ENCODE measurements at regions not wholly inside any gene's neighbourhood (a gene's known extent, or its start where the extent isn't known, plus 50 kb on each side); places are given as distances from the start of the nearest gene placed in this dataset.
"Not testable (repeated sequence)": the region's sequence is repeated elsewhere in the genome, so short reads cannot be mapped to it uniquely, and the experiment has no call there.

DNA sequence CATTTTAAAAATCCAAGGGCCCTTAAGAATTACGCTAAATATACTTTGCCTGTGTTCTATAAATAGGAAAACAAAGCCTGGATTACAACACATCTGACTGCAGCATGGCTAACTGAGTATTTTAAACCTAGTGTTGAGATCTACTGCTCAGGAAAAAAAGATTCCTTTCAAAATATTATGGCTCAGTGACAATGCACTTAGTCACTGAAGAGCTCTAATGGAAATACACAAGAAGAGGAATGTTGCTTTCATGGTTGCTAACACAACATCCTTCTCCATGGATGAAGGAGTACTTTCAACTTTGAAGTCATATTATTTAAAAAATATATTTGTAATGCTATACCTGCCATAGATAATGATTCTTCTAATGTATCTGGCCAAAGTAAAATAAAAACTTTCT, 248.3 kb upstream of the NEGR1 start:
- DNase-seq (ENCODE audit: low spot score), result no peak

DNA sequence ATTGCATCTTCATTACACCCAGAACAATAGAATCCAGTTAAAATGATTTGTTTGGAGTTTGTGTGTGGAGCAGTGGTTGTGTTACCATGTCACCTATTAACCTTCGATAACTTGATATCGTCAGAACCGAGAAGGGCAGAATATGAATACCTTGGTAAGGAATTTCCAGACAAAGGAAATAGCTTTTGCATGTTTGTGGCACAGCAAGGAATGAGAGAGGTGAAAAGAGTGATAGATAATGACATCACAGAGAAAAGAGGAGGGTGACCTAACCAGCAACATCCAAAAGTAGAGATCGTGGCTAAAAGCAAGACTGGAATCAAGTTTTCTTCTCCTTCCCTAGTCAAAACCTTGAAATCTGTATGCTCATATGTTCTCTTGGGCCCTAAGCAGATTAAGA, 244.6 kb upstream of the NEGR1 start:
- DNase-seq (ENCODE audit: low spot score), result no peak

DNA sequence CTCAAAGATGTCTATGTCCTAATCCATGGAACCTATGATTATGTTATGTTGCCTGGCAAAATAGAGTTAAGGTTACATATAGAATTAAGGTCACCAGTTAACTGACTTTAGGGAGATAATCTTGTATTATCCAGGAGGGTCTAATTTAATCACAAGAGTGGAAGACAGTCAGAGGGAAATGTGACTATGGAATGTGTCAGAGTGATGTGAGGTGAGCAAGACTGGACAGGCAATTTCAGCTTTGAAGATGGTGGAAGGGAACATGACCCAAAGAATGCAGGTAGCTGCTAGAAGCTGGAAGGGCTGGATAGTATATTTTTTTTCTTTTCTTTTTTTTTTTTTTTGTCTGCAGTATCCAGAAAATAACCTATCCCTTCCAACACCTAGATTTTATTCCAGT, 241.7 kb upstream of the NEGR1 start:
- no peak for DNase-seq (ENCODE audit: low spot score)

DNA sequence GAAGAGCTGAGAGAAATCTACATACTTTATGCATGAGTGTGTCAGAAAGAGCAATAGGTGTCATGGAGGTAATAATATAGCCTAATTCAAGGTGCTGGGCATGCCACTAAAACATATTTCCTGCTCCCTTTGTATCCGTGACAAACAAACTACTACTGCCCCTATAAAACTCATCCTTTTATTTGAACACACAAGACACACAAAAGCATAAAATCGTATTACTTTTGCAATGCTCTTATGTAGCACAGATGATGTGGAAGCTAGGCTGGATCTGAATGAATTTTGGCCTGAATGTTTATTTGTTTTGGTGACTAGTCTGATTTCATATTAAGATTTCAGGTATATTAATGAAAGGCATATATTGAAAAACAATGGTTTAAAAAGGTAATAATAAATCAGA, 239.3 kb upstream of the NEGR1 start:
- no peak for DNase-seq (ENCODE audit: low spot score)

DNA sequence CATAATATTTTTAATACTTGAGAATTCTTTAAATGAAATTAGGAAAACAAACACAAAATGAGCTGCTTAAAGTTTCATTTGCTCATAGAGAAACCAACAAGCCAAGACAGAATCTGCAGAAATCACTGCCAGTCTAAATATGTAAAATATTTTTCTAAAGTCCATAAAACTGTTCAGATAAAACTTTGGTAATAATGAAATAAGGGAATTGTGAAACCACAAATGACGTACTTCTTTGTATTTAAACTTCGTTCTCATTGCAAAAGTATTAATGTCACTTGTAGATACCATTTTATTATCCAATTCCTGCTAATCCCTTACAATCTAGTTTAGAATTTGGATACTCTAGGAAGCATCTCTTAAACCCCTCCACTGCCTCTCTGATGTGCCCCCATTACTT, 234.5 kb upstream of the NEGR1 start:
- no peak for DNase-seq (ENCODE audit: low spot score)

DNA sequence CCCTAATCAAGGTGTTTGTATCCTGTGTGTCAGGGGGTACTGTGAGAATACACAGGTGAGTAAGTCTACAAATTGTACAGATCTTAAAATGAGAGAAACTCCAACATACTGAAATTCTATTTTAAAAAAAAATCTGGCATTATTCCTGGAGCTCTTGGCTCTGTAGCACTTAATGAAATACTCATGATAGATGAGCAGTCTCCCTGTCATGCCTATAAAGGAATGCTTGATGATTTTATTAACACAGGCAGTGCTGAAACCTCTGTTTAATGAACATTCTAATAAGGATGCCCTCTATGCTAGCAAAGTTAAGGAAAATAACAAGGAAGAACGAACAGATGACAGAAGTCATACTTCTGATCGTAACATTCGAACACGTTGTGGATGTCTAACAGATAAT, 233.9 kb upstream of the NEGR1 start:
- DNase-seq (ENCODE audit: low spot score), result no peak

DNA sequence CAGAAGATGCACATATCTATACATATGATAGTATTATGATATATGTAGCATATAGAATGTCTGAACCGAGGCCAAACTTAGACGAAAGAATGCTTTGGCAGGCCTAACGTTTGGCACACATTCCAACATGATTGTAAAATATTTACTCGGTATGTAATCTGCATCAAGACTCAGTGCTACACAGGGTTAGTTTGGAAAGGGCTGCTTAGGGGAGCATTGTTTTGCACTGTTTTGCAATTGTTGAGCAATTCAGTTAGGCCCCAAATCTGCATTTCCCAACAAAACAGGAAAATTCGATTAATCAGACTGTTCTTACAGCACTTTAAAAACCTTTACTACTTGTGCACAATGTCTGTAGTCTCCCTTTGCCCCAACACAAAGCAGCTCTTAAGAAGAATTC, 216.0 kb upstream of the NEGR1 start:
- no peak for DNase-seq (ENCODE audit: low spot score)

DNA sequence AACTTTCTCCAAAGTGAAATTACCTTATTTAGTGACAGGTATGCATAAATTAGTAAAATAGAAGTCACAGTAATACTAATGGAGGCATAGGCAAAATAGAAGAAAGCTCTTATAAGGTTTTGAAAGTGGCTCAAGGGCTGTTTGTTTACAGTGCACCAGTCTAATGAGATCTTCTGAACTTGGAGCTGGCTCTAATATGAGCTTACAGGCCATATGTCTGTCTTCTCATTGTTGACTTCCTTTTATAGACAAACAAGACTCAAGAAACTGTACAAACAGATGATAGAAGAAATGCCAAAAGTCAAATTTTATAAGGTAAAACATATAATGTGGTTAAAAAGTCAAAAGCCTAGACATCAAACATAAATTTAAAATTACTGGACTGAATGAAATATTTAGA, 207.5 kb upstream of the NEGR1 start:
- DNase-seq (ENCODE audit: low spot score), result no peak

DNA sequence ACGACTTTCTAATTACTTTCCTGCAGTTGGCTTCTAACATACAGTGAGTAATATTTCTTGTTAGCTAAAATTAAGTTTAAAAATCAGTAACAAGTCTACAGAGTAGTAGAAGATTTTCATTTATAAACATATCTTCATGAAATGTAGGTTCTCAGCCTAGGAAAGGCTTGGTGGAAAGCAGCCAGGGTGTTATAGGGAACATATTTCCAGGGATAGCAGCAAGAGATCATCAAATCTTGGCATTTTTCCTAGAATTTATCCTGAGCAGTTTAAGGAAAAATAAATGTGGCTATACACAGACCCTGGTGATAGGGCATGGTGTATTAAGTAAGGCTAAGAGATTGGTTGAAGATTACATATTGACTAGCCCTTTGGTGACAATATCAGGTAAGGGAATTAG, 203.5 kb upstream of the NEGR1 start:
- no peak for DNase-seq (ENCODE audit: low spot score)

DNA sequence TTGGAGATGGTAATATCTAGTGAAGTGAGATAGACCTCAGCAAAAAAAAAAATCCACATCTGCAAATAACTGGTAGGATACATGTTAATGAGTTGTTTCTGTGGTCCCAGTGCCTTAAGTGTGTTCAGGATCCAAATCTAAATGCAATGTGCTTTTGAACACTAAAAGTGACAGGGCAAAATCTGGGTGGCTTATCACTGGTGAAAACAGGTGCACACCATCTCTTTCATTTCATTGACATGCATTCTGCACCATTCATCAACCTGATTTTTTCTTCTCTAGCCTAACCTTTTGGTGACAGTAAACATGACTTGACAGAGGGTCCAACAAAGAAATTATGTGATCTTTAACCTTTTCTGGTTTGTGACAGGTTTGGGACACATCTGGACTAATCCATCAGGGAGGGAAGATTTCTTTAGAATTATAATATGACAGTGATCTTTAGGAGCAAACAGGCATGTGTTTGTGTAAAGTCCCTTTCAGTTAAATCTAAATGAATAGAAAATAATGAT, 201.6 kb upstream of the NEGR1 start:
- DNase-seq (ENCODE audit: low spot score), result no peak

DNA sequence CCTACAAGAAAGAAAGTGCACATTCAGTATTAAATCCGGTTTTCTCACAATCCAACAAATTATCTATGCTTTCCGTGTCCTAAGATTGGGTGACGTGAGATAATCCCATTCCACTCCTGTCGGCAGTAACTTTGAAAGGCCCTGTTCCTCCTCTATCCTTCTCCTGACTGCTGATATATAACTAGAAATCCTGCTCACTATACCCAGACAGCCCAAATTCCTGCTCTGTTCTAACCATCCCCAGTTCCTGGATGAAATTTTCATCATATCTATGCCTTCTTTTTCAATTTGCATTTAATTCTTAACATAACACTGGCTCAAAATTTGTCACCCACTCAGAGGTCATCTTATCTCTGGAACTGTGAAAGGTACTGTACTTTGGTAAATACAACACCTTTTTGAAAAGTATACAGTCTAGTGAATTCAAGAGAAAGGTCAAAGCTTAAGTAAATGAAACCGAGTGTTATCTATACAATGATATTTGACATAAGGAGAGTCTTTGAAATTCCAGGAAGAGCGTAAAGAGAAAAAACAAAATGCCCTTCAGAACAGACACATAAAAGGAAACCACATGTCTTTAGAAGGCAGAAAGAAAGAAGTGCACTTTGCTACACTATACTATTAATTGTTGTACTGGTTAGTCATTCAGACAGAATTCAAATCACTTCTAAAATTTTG, 200.5 kb upstream of the NEGR1 start:
- no peak for DNase-seq (ENCODE audit: low spot score)

DNA sequence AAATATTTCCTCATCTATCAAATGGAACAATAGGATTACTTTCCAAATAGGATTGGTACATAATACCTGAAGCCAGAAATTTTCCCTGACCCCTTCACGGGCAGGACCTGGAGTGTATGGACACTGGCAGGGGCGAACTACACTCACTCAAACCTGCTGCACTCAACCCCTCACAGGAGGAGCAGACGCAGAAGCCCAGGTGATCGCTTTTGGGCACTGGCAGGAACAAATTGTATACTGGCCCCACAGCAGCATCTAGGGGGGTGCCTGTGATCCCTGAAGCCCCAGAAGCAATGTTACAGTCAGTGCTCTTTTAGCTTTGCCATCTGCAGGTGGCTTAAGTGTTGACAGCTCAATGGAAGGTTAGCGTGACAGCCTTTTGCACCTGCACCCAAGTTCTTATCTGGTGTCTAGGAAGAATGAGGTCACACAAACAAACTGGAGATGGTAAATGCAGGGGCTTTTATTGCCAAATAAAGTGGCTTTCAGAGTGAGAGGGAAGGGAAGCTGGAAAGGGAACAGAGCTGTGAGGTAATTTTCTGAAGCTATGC, 199.2 kb upstream of the NEGR1 start:
- DNase-seq (ENCODE audit: low spot score), result no peak

DNA sequence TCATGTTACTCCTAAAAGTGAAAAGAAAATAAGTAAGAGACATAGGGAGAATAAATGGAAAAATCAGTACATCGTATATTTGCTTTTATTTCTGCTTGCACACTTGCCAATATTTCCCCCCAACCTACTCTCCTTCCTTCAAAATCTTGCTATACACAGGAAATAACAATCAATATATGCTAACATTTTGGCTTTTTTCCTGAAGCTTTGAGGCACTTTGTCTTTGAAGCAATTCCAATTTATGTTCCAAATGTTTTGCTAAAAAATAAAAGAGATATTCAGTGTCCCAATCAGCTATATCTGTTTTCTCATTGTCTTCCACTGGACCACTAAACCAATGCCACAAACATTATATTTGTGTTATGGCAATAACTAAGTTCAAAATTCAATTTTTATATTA, 184.0 kb upstream of the NEGR1 start:
- DNase-seq (ENCODE audit: low spot score), result no peak

DNA sequence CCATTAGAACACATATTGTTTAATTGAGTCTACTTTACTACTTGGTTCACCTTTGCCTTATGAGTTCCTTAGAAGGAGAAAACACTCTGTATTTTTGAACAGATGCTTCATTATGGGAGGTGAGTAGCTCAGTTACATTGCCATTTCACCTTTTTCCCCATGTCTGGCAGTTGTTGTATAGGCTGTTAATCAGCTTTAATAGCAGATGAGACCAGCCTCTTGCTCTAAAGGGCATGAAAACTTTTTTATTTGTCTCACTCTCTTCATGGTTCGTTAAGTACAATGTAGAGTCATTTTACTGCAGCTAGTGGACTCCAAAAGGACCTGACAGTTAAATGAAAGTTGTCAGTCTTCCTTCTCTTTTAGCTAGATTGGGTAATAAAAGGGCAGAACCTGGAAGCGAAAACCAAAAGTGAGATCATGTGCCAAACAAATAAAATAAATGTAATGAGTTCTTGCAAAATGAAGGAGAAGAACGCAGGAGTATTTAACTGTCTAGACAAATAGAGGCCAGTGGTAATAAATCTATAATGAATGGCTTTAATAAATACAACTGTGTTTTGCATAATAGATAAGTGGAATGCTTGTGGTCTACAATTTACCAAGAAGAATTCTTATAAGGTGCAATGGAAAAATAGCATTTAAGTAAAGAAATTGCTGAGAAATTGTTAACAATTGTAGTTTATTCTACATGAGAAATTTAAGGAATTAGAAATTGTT, 180.0 kb upstream of the NEGR1 start:
- DNase-seq (ENCODE audit: low spot score), result no peak

DNA sequence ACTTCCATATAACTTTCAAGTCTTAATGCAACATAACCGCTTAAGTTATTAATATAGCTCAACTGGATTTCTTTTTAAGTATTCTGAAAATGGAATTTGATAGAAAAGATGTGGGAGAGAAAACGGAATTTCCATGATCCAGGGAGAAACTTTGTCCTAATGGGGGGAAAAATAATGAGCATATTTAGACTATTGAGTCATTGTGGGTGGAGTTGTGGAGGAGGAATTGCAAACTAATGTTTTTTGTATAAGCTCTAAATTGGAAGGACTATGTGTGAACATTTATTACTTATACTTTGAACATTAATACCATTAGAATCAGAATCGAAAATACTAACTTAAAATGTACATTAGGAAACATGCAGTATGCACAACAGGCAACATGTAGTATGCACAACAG, 159.9 kb upstream of the NEGR1 start:
- no peak for DNase-seq (ENCODE audit: low spot score)

DNA sequence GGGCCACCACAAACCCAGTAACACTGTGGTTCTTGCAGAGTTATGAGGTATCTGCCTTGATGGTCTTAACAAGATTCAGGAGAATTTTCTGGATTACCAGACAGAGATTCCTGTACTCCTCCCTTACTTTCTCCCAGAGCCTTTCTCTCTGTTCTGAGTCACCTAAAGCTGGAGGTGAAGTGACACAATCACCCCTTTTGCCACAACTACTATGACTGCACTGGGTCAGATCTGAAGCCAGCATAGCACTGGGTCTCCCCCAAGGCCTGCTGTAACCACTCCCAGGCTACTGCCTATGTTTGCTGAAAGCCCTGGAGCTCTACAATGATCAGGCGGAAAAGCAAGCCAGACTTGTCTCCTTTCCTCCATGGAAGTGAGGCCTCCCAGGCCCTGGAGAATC, 156.7 kb upstream of the NEGR1 start:
- DNase-seq (ENCODE audit: low spot score), result no peak

DNA sequence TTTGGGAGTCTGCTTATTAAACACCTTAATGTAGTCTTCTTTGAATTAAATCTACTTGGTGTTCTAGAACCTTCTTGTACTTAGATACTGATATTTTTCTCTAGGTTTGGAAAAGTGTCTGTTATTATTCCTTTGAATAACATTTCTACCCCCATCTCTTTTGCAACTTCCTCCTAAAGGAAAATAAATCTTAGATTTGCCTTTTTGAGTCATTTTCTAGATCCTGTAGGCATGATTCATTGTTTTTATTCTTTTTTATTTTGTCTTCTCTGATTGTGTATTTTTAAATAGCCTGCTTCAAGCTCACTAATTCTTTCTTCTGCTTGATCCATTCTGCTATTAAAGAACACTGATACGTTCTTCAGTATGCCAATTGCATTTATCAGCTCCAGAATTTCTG, 155.9 kb upstream of the NEGR1 start:
- no peak for DNase-seq (ENCODE audit: low spot score)

DNA sequence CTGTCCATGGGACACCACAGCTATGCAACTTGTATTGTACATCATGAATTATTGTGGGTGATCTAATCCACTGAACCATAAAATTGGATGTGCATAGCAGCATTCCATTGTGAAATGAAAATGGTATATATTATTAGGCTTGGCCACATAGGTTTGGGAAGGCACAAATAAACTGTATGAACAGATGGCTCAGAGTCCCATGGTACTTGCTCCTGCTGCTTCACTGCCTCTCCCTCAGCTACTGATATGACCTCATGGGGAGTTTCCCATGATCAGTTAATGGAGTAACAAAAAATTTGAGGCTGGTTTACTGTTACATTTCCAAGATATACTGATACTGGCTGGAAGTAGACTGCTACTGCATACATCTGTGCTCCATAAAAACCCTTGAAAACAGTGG, 152.7 kb upstream of the NEGR1 start:
- no peak for DNase-seq (ENCODE audit: low spot score)

DNA sequence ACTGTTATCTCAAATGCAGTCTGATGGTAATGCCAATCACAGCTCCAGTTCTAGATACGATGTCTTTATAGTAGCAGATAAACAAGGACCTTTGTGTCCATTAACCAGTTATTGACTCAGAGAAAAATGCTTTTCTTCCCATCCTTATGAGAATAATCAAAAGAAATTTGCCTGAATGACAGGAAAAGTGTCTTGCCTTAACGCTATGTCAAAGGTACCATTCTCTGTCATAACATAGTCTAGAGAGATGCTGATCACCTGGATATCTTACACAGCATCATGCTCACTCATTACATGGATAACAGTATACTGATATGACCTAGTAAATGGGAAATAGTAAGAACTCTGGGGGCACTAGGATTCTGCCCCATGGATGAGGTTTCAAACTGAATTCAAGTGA, 151.7 kb upstream of the NEGR1 start:
- no peak for DNase-seq (ENCODE audit: low spot score)

DNA sequence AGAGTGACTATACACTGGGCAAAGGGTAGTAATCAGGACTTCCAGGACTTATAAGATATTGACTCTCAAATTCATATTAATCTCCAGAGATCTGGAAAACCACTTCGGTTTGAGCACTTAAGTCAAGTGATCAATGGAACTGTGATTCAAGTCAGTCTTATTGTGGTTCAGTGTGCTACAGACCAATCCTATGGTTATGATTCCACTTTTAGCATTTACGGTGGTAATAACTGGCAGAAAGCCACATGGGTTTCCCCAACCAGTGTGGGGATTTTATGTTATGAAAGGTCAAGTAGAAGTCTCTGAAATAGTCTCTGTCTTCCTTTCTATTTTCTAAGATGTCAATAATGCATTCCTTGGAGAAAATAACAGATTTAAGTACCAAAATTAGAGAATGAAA, 151.3 kb upstream of the NEGR1 start:
- DNase-seq (ENCODE audit: low spot score), result no peak

DNA sequence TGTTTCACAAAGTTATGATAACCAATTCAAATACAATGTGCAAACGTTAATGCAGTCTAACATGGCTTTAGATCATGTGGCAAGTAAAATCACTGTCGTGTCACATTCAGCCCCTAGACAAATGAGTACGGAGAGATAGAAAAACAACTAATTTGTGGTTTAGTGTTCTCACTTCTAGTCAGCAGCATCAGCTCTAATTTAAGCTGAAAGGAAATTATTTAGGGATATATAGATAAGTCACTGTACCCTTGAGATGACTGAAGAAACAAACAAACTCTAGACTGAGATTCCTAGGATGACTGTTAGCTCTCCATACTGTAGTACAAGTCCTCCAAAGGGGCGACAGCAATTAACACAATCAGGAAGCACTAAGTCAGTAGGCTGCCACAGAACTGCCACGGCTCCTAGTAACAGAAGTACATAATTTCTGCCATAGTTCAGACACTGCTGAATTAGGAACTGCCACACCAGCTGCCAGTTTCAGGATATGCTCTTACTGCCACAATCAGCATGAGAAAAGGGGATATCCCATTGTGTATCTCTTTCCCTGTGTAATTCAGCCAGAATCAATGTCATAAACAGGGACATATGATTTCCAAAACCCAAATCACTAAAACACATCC, 150.4 kb upstream of the NEGR1 start:
- no peak for DNase-seq (ENCODE audit: low spot score)

DNA sequence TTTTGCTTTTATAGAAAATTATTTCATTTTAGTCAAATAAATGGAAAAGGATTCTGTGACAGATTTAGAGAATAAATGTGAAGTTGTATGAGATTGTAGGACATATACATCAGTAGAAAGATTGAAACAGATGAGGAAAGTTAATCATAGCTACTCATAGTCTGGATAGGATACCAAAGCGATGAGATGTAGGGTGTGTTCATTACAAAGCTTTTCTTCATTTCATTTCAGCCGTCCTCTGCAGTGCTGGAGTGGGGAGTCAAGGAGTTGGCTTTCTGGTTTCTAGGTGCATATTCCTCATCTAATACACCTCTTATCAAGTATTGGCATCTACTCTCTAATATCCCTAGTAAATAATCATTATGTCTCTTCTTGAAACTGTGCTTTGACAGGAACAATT, 149.5 kb upstream of the NEGR1 start:
- no peak for DNase-seq (ENCODE audit: low spot score)

DNA sequence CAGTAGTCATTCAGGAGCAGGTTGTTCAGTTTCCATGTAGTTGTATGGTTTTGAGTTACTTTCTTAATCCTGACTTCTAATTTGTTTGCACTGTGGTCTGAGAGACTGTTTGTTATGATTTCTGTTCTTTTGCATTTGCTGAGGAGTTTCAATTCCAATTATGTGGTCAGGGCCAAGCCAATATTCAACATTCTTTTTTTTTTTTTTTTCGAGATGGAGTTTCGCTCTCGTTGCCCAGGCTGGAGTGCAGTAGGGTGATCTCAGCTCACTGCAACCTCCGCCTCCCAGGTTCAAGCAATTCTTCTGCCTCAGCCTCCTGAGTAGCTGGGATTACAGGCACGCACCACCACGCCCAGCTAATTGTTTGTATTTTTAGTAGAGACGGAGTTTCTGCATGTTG, 145.9 kb upstream of the NEGR1 start:
- DNase-seq (ENCODE audit: low spot score), result not testable (repeated sequence)
